Endothelial cell of umbilical vein (primary cell): ENCODE measurements at regions not wholly inside any gene's neighbourhood (a gene's known extent, or its start where the extent isn't known, plus 50 kb on each side); places are given as distances from the start of the nearest gene placed in this dataset.

Experiments
- FOS ChIP-seq: IDR thresholded peaks from 2 replicates; pipeline ENCODE4 v1.6.1; 2011; ENCODE audit warnings: mild to moderate bottlenecking, low read length, moderate library complexity, borderline replicate concordance; ENCODE audit not compliant: insufficient read depth
- MYC ChIP-seq: IDR thresholded peaks from one replicate; pipeline ENCODE4 v1.6.1; 2011; ENCODE audit warnings: mild to moderate bottlenecking, low read depth, low read length
- POLR2A ChIP-seq: IDR thresholded peaks from 2 replicates; pipeline ENCODE4 v1.6.1; 2012; ENCODE audit warnings: low read depth, mild to moderate bottlenecking, control low read depth, low read length
- TF ChIP-seq, protein P1 (sequence below), 2 donors: IDR thresholded peaks; 1 replicate in 1 of 2; 2 replicates in 1 of 2; pipeline ENCODE4 v1.5.1; 2011; ENCODE audit warnings: low read length in 2 of 2, mild to moderate bottlenecking in 2 of 2, moderate library complexity in 2 of 2, control low read depth in 1 of 2, inconsistent platforms in 1 of 2, low read depth in 1 of 2; ENCODE audit not compliant: insufficient read depth in 1 of 2; ENCODE audit errors: extremely low read depth in 1 of 2

DNA sequence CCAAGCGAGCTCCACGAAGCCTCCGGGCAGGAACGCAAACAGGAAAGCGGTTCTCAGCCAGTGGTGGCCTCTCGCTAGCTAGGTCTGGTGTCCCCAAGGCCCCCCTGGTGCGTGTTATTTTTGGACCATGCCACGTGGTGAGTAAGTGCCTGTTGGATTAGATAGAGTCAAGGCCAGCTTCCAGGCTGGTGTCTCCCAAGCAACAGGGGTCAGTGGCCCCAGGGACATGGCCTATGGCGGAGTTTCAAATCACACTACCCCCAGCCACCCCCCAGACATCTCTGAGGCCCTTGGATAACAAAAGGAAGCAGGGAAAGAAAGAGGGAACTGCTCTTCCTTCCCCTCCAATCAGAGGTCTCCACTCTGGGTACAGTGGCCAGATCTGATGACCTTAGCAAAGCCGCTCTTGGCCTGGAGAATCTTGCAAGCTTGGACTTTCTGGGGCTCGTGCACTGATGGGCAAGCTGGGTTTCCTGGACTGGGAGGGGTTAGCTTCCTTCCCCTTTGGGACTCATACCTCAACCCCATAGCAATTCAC, 58.2 kb downstream of the MAF start:
- TF ChIP-seq POLR2A (no peak), FOS (no peak), MYC (no peak)
- TF ChIP-seq, protein P1, sequence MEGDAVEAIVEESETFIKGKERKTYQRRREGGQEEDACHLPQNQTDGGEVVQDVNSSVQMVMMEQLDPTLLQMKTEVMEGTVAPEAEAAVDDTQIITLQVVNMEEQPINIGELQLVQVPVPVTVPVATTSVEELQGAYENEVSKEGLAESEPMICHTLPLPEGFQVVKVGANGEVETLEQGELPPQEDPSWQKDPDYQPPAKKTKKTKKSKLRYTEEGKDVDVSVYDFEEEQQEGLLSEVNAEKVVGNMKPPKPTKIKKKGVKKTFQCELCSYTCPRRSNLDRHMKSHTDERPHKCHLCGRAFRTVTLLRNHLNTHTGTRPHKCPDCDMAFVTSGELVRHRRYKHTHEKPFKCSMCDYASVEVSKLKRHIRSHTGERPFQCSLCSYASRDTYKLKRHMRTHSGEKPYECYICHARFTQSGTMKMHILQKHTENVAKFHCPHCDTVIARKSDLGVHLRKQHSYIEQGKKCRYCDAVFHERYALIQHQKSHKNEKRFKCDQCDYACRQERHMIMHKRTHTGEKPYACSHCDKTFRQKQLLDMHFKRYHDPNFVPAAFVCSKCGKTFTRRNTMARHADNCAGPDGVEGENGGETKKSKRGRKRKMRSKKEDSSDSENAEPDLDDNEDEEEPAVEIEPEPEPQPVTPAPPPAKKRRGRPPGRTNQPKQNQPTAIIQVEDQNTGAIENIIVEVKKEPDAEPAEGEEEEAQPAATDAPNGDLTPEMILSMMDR (IDR thresholded peaks at IDR 0.05; ENCODE audit: extremely low read depth in 1 of 2, insufficient read depth in 1 of 2, low read depth in 1 of 2, low read length in 2 of 2): no peak
